ENCODE measurements at regions not wholly inside any gene's neighbourhood (a gene's known extent, or its start where the extent isn't known, plus 50 kb on each side); places are given as distances from the start of the nearest gene placed in this dataset.

GRCh38 chr2:199115169-199115568 is 342.6 kb downstream of the SATB2 start:
- Histone ChIP-seq H3K36me3 (ENCODE audit: insufficient read depth, low read length) (no peaks in the 10 kb centered on the region), H3K27ac (ENCODE audit: low read depth in 1 of 2, low read length in 2 of 2) (no peak overlapping the region), H3K9me3 (ENCODE audit: control insufficient read depth in 1 of 2, insufficient read depth in 1 of 2, low read length in 2 of 2) (no peaks in the 10 kb centered on the region), H3K4me3 (ENCODE audit: low read length) (no peak overlapping the region), H3K4me1 (ENCODE audit: insufficient read depth, low read length) (no peaks in the 10 kb centered on the region), H3K27me3 (ENCODE audit: control insufficient read depth in 1 of 2, insufficient read depth in 2 of 2, low read length in 2 of 2) (no peaks in the 10 kb centered on the region)
- Mint-ChIP-seq H3K4me1 (ENCODE audit: low read depth) (no peaks in the 10 kb centered on the region), H3K27ac (no peak overlapping the region), H3K9me3 (no peaks in the 10 kb centered on the region), H3K27me3 (no peaks in the 10 kb centered on the region), H3K4me3 (no peak overlapping the region), H3K36me3 (ENCODE audit: low read depth) (no peaks in the 10 kb centered on the region)
- POLR2A ChIA-PET: no interaction called here
- intact Hi-C loops (cut with DNase I, micrococcal nuclease): no loop called here
- ATAC-seq (ENCODE audit: poor library complexity) (no peak), DNase-seq (no peak)
- no peak for TF ChIP-seq CTCF (IDR thresholded peaks at IDR 0.05)
- CTCF ChIA-PET: no interaction called here

GRCh38 chr2:199113111-199113510 is 344.6 kb downstream of the SATB2 start:
- CTCF ChIA-PET: no interaction called here
- POLR2A ChIA-PET: no interaction called here
- no peak for TF ChIP-seq CTCF (IDR thresholded peaks at IDR 0.05)
- DNase-seq (no peak), ATAC-seq (ENCODE audit: poor library complexity) (no peak)
- H3K27ac Mint-ChIP-seq: no peak overlapping the region
- H3K4me1 Mint-ChIP-seq (ENCODE audit: low read depth): no peaks in the 10 kb centered on the region
- Histone ChIP-seq H3K9me3 (ENCODE audit: control insufficient read depth in 1 of 2, insufficient read depth in 1 of 2, low read length in 2 of 2) (no peaks in the 10 kb centered on the region), H3K27ac (ENCODE audit: low read depth in 1 of 2, low read length in 2 of 2) (no peak overlapping the region), H3K27me3 (ENCODE audit: control insufficient read depth in 1 of 2, insufficient read depth in 2 of 2, low read length in 2 of 2) (no peaks in the 10 kb centered on the region), H3K4me1 (ENCODE audit: insufficient read depth, low read length) (no peaks in the 10 kb centered on the region), H3K4me3 (ENCODE audit: low read length) (no peak overlapping the region), H3K36me3 (ENCODE audit: insufficient read depth, low read length) (no peaks in the 10 kb centered on the region)
- H3K4me3 Mint-ChIP-seq: no peak overlapping the region
- H3K9me3 Mint-ChIP-seq: no peaks in the 10 kb centered on the region
- H3K27me3 Mint-ChIP-seq: no peaks in the 10 kb centered on the region
- intact Hi-C loops (cut with DNase I, micrococcal nuclease): no loop called here
- no peaks in the 10 kb centered on the region for H3K36me3 Mint-ChIP-seq (ENCODE audit: low read depth)

GRCh38 chr2:199111458-199111857 is 346.3 kb downstream of the SATB2 start:
- Histone ChIP-seq H3K4me3 (ENCODE audit: low read length) (no peak overlapping the region), H3K4me1 (ENCODE audit: insufficient read depth, low read length) (no peaks in the 10 kb centered on the region), H3K27ac (ENCODE audit: low read depth in 1 of 2, low read length in 2 of 2) (no peak overlapping the region), H3K9me3 (ENCODE audit: control insufficient read depth in 1 of 2, insufficient read depth in 1 of 2, low read length in 2 of 2) (no peaks in the 10 kb centered on the region), H3K36me3 (ENCODE audit: insufficient read depth, low read length) (no peaks in the 10 kb centered on the region), H3K27me3 (ENCODE audit: control insufficient read depth in 1 of 2, insufficient read depth in 2 of 2, low read length in 2 of 2) (no peaks in the 10 kb centered on the region)
- ChIA-PET POLR2A (no interaction called here), CTCF (no interaction called here)
- ATAC-seq (ENCODE audit: poor library complexity): no peak
- intact Hi-C loops (cut with DNase I, micrococcal nuclease): no loop called here
- Mint-ChIP-seq H3K36me3 (ENCODE audit: low read depth) (no peaks in the 10 kb centered on the region), H3K27me3 (no peaks in the 10 kb centered on the region), H3K4me1 (ENCODE audit: low read depth) (no peaks in the 10 kb centered on the region), H3K27ac (no peak overlapping the region), H3K9me3 (no peaks in the 10 kb centered on the region), H3K4me3 (no peak overlapping the region)
- no peak for DNase-seq
- no peak for TF ChIP-seq CTCF (IDR thresholded peaks at IDR 0.05)
